K562 (cell line): ENCODE measurements at regions not wholly inside any gene's neighbourhood (a gene's known extent, or its start where the extent isn't known, plus 50 kb on each side); places are given as distances from the start of the nearest gene placed in this dataset.

Source experiments
- ATAC-seq: fragments of 200-7000 bp; cut with Tn5 transposase; 3 replicates; pipeline ENCODE4 v1.9.1; 2020; ENCODE audit warnings: moderate library complexity
- BruUV-seq: library from RNA; stranded (reverse); fragments of 400-500 nt; replicated peaks from 2 replicates; lab custom pipeline; 2021; lab: Mats Ljungman, UMichigan
- CTCF ChIA-PET: fragments of 300-600 bp; formaldehyde crosslinking; extraction: SDS; loops from one replicate; lab custom pipeline; 2021; ENCODE audit warnings: low intra/inter-chr PET ratio; lab: Yijun Ruan, JAX
- POLR2A ChIA-PET: fragments of 300-600, 350-650 bp; sonication (Branson Sonifier 250); formaldehyde crosslinking; extraction: SDS; loops from one replicate; lab custom pipeline; 2021; ENCODE audit warnings: antibody characterized with exemption, inconsistent platforms; lab: Yijun Ruan, JAX
- DNase-seq, 4 experiments: peaks; one replicate each; pipeline versions ENCODE4 v3.0.0 to v3.0.0-alpha.2; 2011 to 2018; ENCODE audit warnings: low spot score in 3 of 4, mixed read lengths in 3 of 4; ENCODE audit errors: extremely low read depth in 1 of 4
- FAIRE-seq: peaks from 2 replicates; lab custom pipeline; 2011; peaks lifted over from hg19 to GRCh38; lab: Jason Lieb, UNC
- H2AFZ ChIP-seq: 2 replicates; pipeline ENCODE4 v1.6.0; 2011; ENCODE audit warnings: low read depth, low read length, control low read depth, inconsistent platforms
- H3K27ac ChIP-seq: fragments of 200-600 bp; 3 replicates; pipeline ENCODE4 v1.8.0; 2011; ENCODE audit warnings: low read depth, mild to moderate bottlenecking, control low read depth, inconsistent platforms, low read length, moderate library complexity, mixed read lengths; ENCODE audit errors: extremely low read depth
- H3K27me3 ChIP-seq, 2 experiments: fragments of 300-600 bp in 1 of 2; 2 replicates in 1 of 2; 3 replicates in 1 of 2; pipeline versions ENCODE4 v1.6.0 to v1.8.0; 2011; ENCODE audit warnings: inconsistent platforms in 2 of 2, low read length in 2 of 2, mild to moderate bottlenecking in 1 of 2, mixed read lengths in 1 of 2, moderate library complexity in 1 of 2; ENCODE audit not compliant: control insufficient read depth in 2 of 2, insufficient read depth in 2 of 2
- H3K36me3 ChIP-seq: fragments of 300-600 bp; 3 replicates; pipeline ENCODE4 v1.8.0; 2011; ENCODE audit warnings: mild to moderate bottlenecking, low read length, inconsistent platforms; ENCODE audit not compliant: control insufficient read depth, insufficient read depth
- H3K4me1 ChIP-seq, 2 experiments: fragments of 200-600 bp in 1 of 2; replicated peaks in 1 of 2; 2 replicates in 1 of 2; 3 replicates in 1 of 2; pipeline versions ENCODE4 v1.5.1 to v1.8.0; 2011; ENCODE audit warnings: inconsistent platforms in 2 of 2, low read length in 2 of 2, mild to moderate bottlenecking in 1 of 2, mixed read lengths in 1 of 2, moderate library complexity in 1 of 2; ENCODE audit not compliant: control insufficient read depth in 2 of 2, insufficient read depth in 2 of 2
- H3K4me2 ChIP-seq: 2 replicates; pipeline ENCODE4 v1.6.1; 2011; ENCODE audit warnings: low read length, control low read depth, inconsistent platforms, mixed read lengths; ENCODE audit not compliant: insufficient read depth
- H3K4me3 ChIP-seq: fragments of 200-600 bp; sonication (generic), shearing (Covaris generic); 2 replicates; pipeline ENCODE4 v1.5.1; 2016; ENCODE audit warnings: control low read depth, inconsistent platforms
- H3K79me2 ChIP-seq: fragments of 200-600 bp; 3 replicates; pipeline ENCODE4 v1.8.0; 2011; ENCODE audit warnings: low read length, inconsistent platforms; ENCODE audit not compliant: control insufficient read depth, insufficient read depth
- H3K9ac ChIP-seq, 2 experiments: 2 replicates each; pipeline versions ENCODE4 v1.6.0 to v1.6.1; 2011; ENCODE audit warnings: low read depth in 2 of 2, low read length in 2 of 2, control low read depth in 1 of 2, inconsistent platforms in 1 of 2, mild to moderate bottlenecking in 1 of 2, mixed read lengths in 1 of 2; ENCODE audit not compliant: insufficient read depth in 1 of 2
- H3K9me1 ChIP-seq: one replicate; pipeline ENCODE4 v1.6.0; 2011; ENCODE audit warnings: inconsistent platforms, mild to moderate bottlenecking, low read length, moderate library complexity; ENCODE audit not compliant: control insufficient read depth, insufficient read depth
- H3K9me3 ChIP-seq: replicated peaks from 2 replicates; pipeline ENCODE4 v1.5.1; 2011; ENCODE audit warnings: low read depth, low read length, inconsistent platforms; ENCODE audit not compliant: control insufficient read depth, insufficient read depth
- H4K20me1 ChIP-seq: replicated peaks from 2 replicates; pipeline ENCODE4 v1.6.1; 2011; ENCODE audit warnings: low read length, inconsistent platforms, mixed read lengths; ENCODE audit not compliant: control insufficient read depth, insufficient read depth
- ATF7 ChIP-seq: fragments of 450-650 bp; IDR thresholded peaks from 2 replicates; pipeline ENCODE4 v1.7.1; 2014; ENCODE audit warnings: mild to moderate bottlenecking, moderate library complexity
- EHMT2 ChIP-seq: fragments of 450-650 bp; IDR thresholded peaks from 2 replicates; pipeline ENCODE4 v1.6.1; 2018; ENCODE audit warnings: antibody characterized with exemption
- JUN ChIP-seq, 2 experiments: sonication (generic) in 1 of 2; formaldehyde crosslinking in 1 of 2; IDR thresholded peaks; 2 replicates each; pipeline versions ENCODE4 v1.6.1 to v1.8.0; 2012 to 2022; ENCODE audit warnings: borderline replicate concordance in 2 of 2, mild to moderate bottlenecking in 2 of 2, improper control_type of control experiment in 1 of 2, low read depth in 1 of 2, low read length in 1 of 2, missing genetic modification reagents in 1 of 2
- JUND ChIP-seq, 2 experiments: IDR thresholded peaks; 2 replicates in 1 of 2; 3 replicates in 1 of 2; pipeline ENCODE4 v1.6.1; 2011; ENCODE audit warnings: borderline replicate concordance in 2 of 2, low read depth in 2 of 2, low read length in 2 of 2, improper control_type of control experiment in 1 of 2, missing biosample characterization in 1 of 2, missing genetic modification characterization in 1 of 2, missing genetic modification reagents in 1 of 2
- MIER1 ChIP-seq: fragments of 450-650 bp; IDR thresholded peaks from 2 replicates; pipeline ENCODE4 v1.6.1; 2016; ENCODE audit warnings: antibody characterized with exemption, mild to moderate bottlenecking, low read depth
- SAFB2 ChIP-seq: fragments of 200-400 bp; formaldehyde crosslinking; IDR thresholded peaks from 2 replicates; pipeline ENCODE4 v1.6.1; 2018; ENCODE audit warnings: borderline replicate concordance, low read length, low read depth, moderate library complexity; ENCODE audit not compliant: severe bottlenecking
- SPI1 ChIP-seq: IDR thresholded peaks from 2 replicates; pipeline ENCODE4 v1.6.1; 2011; ENCODE audit warnings: low read depth, low read length, control low read depth, borderline replicate concordance
- STAT5A ChIP-seq: IDR thresholded peaks from 2 replicates; pipeline ENCODE4 v1.6.1; 2012; ENCODE audit warnings: low read length, inconsistent platforms, borderline replicate concordance
- WGBS: fragments of 100-300 bp; shearing (Covaris generic); methylation state at CpG from one replicate; pipeline ENCODE4 v1.1.6; 2016; ENCODE audit warnings: low coverage, mixed read lengths; ENCODE audit not compliant: insufficient coverage; ENCODE audit errors: missing lambda C conversion rate; 5-methylcytosine and 5-hydroxymethylcytosine counted together
- in situ Hi-C: fragments of 300-500 bp; cut with MboI; formaldehyde crosslinking; loops from 4 replicates; pipeline ENCODE4 v1.15.0; 2018; ENCODE audit warnings: inconsistent platforms, mixed read lengths
- intact Hi-C: fragments of 100-400 bp; cut with micrococcal nuclease; formaldehyde crosslinking; loops from 2 replicates; pipeline ENCODE4 v1.14.2; 2022
- TF ChIP-seq, protein P1 (sequence below), 2 experiments: fragments of 450-650 bp in 1 of 2; sonication (generic) in 1 of 2; formaldehyde crosslinking in 1 of 2; IDR thresholded peaks in 1 of 2; conservative IDR thresholded peaks in 1 of 2; 2 replicates each; pipeline versions ENCODE4 v1.6.1 to v1.8.1; 2016 to 2023; ENCODE audit warnings: mild to moderate bottlenecking in 2 of 2, moderate library complexity in 2 of 2, inconsistent platforms in 1 of 2, missing genetic modification reagents in 1 of 2
- TF ChIP-seq, protein P2 (sequence below), 2 experiments: fragments of 450-650 bp; formaldehyde crosslinking in 1 of 2; IDR thresholded peaks; 2 replicates each; pipeline versions ENCODE4 v1.4.0 to v1.6.1; 2014 to 2020; ENCODE audit warnings: mild to moderate bottlenecking in 2 of 2, borderline replicate concordance in 1 of 2, low read depth in 1 of 2

DNA sequence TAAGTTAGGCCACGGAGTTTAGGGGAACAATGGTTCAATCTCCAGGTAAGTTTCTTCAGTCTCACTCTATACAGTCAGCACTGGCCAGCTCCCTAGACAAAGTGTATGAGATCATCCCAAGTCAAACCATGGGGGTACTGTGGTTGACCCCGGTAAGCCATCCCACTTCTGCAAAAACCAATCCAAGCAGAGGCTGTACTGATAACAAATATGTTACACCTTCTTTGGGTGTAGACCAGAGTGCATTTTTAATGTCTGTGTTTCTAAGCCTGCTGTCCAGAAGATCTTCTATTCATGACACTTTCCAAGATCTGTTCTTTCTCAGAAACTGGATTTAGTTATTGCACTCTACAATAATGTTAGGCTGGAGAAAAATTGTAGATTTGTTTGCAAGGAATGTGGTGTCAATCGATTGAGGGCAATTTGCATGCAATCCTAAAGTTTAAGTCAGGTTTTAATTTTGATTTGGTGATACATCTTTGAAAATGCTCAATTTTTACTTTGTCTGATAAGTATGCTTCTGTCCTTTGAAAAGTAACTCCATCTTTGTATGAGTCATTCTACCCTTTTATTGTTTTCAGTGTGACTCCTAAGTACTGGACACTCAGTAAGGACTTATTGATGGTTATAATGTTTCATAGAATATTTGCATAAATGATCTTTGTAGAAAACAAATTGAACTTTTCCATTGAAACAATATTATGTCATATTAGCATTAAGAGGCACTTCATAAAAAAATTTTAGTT, 152.4 kb downstream of the HLX start:
- Histone ChIP-seq H3K9me1 (peaks cover 3% of the 10 kb centered on the region), H3K36me3 (no peaks in the 10 kb centered on the region), H3K27me3 (no peaks in the 10 kb centered on the region), H3K9ac (no peak overlapping the region), H3K27ac (peak overlapping the region; percentile 19; the same call in 1 of the 3 replicates), H3K9me3 (no peaks in the 10 kb centered on the region), H2AFZ (no peak overlapping the region), H3K4me3 (no peak overlapping the region), H3K79me2 (no peaks in the 10 kb centered on the region), H3K4me2 (no peak overlapping the region), H3K4me1 (peaks cover 0 to 38% of the 10 kb centered on the region in 2 experiments; a peak in 3 of 5 replicates), H4K20me1 (no peaks in the 10 kb centered on the region)
- ATAC-seq (peak; percentile 72), FAIRE-seq (peak; percentile 67), DNase-seq (peak in 3 of 4 experiments; percentile 28 to 54 (median 35))
- in situ Hi-C loops (no loop called here), intact Hi-C loops (no loop called here)
- ChIA-PET POLR2A (no interaction called here), CTCF (no interaction called here)
- WGBS: 4% methylated on average over 3 of the region's 3 CpGs
- no TSS peak for BruUV-seq
- no peak for TF ChIP-seq STAT5A
- TF ChIP-seq, protein P1, sequence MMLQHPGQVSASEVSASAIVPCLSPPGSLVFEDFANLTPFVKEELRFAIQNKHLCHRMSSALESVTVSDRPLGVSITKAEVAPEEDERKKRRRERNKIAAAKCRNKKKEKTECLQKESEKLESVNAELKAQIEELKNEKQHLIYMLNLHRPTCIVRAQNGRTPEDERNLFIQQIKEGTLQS (IDR thresholded peaks at IDR 0.05): peak; percentile 26; the same call in 1 of the 2 replicates
- TF ChIP-seq, protein P1 (CRISPR knock-in tag; conservative IDR thresholded peaks at IDR 0.05): no peak
- TF ChIP-seq SPI1: peak; percentile 54
- TF ChIP-seq SAFB2: no peak
- peak; percentile 70 for TF ChIP-seq MIER1
- TF ChIP-seq ATF7: peak; percentile 49; the same call in 1 of the 2 replicates
- peak; percentile 82; the same call in 1 of the 2 replicates for TF ChIP-seq EHMT2
- peak; percentile 65; the same call in 1 of the 2 replicates for TF ChIP-seq JUND (IDR thresholded peaks at IDR 0.05; ENCODE audit: borderline replicate concordance, low read depth, low read length)
- peak; percentile 48; the same call in 2 of the 3 replicates for TF ChIP-seq JUND (tag; IDR thresholded peaks at IDR 0.05; ENCODE audit: borderline replicate concordance, low read depth, low read length)
- TF ChIP-seq JUN (IDR thresholded peaks at IDR 0.05; ENCODE audit: borderline replicate concordance, low read depth, low read length): 0 out of 2 replicates have a peak, but pooled peaks have one; percentile 14
- TF ChIP-seq JUN (CRISPR knock-in tag; IDR thresholded peaks at IDR 0.05; ENCODE audit: borderline replicate concordance): no peak
- TF ChIP-seq, protein P2, sequence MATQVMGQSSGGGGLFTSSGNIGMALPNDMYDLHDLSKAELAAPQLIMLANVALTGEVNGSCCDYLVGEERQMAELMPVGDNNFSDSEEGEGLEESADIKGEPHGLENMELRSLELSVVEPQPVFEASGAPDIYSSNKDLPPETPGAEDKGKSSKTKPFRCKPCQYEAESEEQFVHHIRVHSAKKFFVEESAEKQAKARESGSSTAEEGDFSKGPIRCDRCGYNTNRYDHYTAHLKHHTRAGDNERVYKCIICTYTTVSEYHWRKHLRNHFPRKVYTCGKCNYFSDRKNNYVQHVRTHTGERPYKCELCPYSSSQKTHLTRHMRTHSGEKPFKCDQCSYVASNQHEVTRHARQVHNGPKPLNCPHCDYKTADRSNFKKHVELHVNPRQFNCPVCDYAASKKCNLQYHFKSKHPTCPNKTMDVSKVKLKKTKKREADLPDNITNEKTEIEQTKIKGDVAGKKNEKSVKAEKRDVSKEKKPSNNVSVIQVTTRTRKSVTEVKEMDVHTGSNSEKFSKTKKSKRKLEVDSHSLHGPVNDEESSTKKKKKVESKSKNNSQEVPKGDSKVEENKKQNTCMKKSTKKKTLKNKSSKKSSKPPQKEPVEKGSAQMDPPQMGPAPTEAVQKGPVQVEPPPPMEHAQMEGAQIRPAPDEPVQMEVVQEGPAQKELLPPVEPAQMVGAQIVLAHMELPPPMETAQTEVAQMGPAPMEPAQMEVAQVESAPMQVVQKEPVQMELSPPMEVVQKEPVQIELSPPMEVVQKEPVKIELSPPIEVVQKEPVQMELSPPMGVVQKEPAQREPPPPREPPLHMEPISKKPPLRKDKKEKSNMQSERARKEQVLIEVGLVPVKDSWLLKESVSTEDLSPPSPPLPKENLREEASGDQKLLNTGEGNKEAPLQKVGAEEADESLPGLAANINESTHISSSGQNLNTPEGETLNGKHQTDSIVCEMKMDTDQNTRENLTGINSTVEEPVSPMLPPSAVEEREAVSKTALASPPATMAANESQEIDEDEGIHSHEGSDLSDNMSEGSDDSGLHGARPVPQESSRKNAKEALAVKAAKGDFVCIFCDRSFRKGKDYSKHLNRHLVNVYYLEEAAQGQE (IDR thresholded peaks at IDR 0.05; ENCODE audit: borderline replicate concordance): peak; percentile 90
- TF ChIP-seq, protein P2 (CRISPR knock-in tag; IDR thresholded peaks at IDR 0.05; ENCODE audit: low read depth): peak; percentile 86
